Psoas muscle (tissue), 7 donors: ENCODE measurements at regions not wholly inside any gene's neighbourhood (a gene's known extent, or its start where the extent isn't known, plus 50 kb on each side); places are given as distances from the start of the nearest gene placed in this dataset.

Source experiments
- ATAC-seq, 4 donors: fragments of 200-7000 bp; cut with Tn5 transposase; one replicate each; pipeline ENCODE4 v1.9.1; 2020; ENCODE audit warnings: moderate library complexity in 3 of 4, mild to moderate bottlenecking in 2 of 4
- DNase-seq, 2 donors: peaks; one replicate each; pipeline ENCODE4 v3.0.0-alpha.2; 2020
- H3K27ac ChIP-seq: fragments of 200-600 bp; one replicate; pipeline ENCODE4 v1.8.0; 2022
- H3K27me3 ChIP-seq, 3 donors: fragments of 200-600 bp in 1 of 3; one replicate each; pipeline versions ENCODE4 v1.6.1 to v1.8.0; 2013 to 2022; ENCODE audit warnings: low read length in 2 of 3, mild to moderate bottlenecking in 2 of 3, moderate library complexity in 1 of 3; ENCODE audit not compliant: insufficient read depth in 3 of 3
- H3K36me3 ChIP-seq, 2 donors: fragments of 200-600 bp in 1 of 2; one replicate each; pipeline versions ENCODE4 v1.6.1 to v1.8.0; 2013 to 2022; ENCODE audit warnings: low read depth in 1 of 2, mild to moderate bottlenecking in 1 of 2, moderate library complexity in 1 of 2; ENCODE audit not compliant: insufficient read depth in 1 of 2
- H3K4me1 ChIP-seq: fragments of 200-600 bp; one replicate; pipeline ENCODE4 v1.8.0; 2022
- H3K4me3 ChIP-seq: fragments of 200-600 bp; one replicate; pipeline ENCODE4 v1.8.0; 2022; ENCODE audit warnings: mild to moderate bottlenecking
- H3K9me3 ChIP-seq: fragments of 200-600 bp; one replicate; pipeline ENCODE4 v1.8.0; 2022
- WGBS, 3 donors: extraction: QIAGEN DNeasy Blood & Tissue Kit; methylation state at CpG; one replicate each; pipeline versions ENCODE4 v1.1.6 to v1.1.7; 2013; 5-methylcytosine and 5-hydroxymethylcytosine counted together
- intact Hi-C, 2 donors: fragments of 100-400 bp; cut with DNase I; formaldehyde crosslinking; loops; one replicate each; pipeline versions ENCODE4 v1.11.0 to v1.14.2; 2022
- TF ChIP-seq, protein P1 (sequence below): fragments of 200-600 bp; IDR thresholded peaks from one replicate; pipeline ENCODE4 v1.8.0; 2022; ENCODE audit warnings: antibody characterized with exemption
- donor health status: healthy with polysubstance abuse.
- donor health status: DM: no; HTN: no; CAD: no; lungs with moderate emphysema.
- donor health status: Bipolar disorder and iron deficiency.
- donor health status: healthy.
- donor health status: DM: yes; HTN: yes; CAD: no.
- donor health status: DM: no; HTN: no; CAD: no.
- donor health status: DM: yes; HTN: yes; CAD: no.

DNA sequence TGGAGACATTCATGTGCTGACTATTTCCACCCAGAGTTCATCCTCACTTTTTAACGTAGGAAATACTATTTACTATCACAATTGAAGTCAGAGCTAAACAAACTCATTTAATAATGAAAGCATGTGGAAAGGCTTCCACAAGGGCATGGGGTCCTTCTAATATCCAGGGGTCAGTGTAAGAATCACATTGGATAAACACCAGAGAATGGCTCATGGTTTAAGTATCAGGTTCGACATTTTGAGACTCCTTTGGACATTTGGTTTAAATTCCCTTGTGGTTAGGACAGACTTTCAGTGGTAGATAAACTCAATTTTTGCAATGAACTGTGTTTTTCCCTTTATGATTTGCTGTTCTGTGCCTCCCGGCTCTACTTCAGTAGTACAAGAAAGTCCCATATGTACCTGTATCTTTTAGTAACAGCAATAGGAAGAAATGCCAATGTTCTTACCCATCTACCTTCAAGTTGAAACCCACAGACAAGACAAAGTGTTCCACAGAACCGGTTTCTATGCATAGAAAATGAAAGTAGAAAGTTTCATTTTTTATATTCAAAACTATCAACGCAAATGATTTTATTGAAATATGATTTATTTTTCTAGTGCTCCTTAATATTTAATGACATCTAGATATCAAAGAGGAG is 589.0 kb upstream of the FAM241A start:
- no peak for ATAC-seq
- no peaks in the 10 kb centered on the region for H3K4me1 ChIP-seq
- TF ChIP-seq, protein P1, sequence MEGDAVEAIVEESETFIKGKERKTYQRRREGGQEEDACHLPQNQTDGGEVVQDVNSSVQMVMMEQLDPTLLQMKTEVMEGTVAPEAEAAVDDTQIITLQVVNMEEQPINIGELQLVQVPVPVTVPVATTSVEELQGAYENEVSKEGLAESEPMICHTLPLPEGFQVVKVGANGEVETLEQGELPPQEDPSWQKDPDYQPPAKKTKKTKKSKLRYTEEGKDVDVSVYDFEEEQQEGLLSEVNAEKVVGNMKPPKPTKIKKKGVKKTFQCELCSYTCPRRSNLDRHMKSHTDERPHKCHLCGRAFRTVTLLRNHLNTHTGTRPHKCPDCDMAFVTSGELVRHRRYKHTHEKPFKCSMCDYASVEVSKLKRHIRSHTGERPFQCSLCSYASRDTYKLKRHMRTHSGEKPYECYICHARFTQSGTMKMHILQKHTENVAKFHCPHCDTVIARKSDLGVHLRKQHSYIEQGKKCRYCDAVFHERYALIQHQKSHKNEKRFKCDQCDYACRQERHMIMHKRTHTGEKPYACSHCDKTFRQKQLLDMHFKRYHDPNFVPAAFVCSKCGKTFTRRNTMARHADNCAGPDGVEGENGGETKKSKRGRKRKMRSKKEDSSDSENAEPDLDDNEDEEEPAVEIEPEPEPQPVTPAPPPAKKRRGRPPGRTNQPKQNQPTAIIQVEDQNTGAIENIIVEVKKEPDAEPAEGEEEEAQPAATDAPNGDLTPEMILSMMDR, result no peak
- DNase-seq, result no peak
- H3K27ac ChIP-seq, result no peak overlapping the region
- H3K9me3 ChIP-seq, result no peaks in the 10 kb centered on the region
- H3K36me3 ChIP-seq, result no peaks in the 10 kb centered on the region
- 75 to 77% (median 76%) methylated on average over 5 of the region's 5 CpGs for WGBS, 3 donors
- intact Hi-C loops, result no loop called here
- no peak overlapping the region for H3K4me3 ChIP-seq
- no peaks in the 10 kb centered on the region for H3K27me3 ChIP-seq

DNA sequence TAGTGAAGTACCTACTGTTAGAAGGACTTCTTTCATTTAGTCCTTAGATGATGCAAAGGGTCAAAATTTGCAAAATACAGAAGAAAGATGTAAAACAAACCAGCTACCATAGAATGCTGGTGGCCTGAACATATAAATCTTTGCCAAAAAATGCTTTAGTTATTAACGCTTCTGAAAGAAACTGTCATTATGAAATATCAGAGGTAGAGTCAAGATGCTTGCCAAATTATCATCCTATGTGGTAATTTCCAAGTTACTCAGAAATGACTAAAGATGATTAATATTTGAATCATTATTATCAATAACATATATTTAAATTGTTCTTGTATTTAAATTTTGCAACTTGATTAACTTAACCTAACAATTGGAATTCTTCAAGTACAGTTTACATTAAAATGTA is 588.4 kb upstream of the FAM241A start:
- 67 to 78% (median 74%) methylated on average over 1 of the region's 1 CpG for WGBS, 3 donors
- H3K9me3 ChIP-seq, result no peaks in the 10 kb centered on the region
- DNase-seq (no peak), ATAC-seq (no peak)
- no peak overlapping the region for H3K27ac ChIP-seq
- H3K4me3 ChIP-seq, result no peak overlapping the region
- H3K36me3 ChIP-seq, result no peaks in the 10 kb centered on the region
- TF ChIP-seq, protein P1, result no peak
- H3K27me3 ChIP-seq, result no peaks in the 10 kb centered on the region
- H3K4me1 ChIP-seq, result no peaks in the 10 kb centered on the region
- intact Hi-C loops, result no loop called here

DNA sequence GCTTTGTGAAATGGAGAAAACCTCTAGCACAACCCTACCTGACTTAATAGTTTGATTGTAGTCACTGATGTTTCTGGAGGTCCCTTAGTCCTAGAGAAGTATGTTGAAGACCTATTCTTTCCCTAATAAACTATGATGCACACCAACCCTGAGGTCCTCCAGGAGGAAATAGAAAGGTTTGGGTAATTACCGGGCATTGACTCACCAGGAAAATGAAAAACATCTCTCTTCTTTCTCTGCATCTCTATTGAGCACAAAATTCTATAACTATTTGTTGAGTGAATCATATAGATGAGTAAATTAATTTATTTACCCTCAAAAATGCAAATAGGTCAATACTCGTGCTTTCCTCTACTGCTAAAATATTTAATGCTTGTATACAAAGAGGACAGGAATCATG is 582.4 kb upstream of the FAM241A start:
- no peaks in the 10 kb centered on the region for H3K4me1 ChIP-seq
- no peak for ATAC-seq
- H3K9me3 ChIP-seq, result no peaks in the 10 kb centered on the region
- WGBS, 3 donors, result 75 to 81% (median 79%) methylated on average over 2 of the region's 2 CpGs
- TF ChIP-seq, protein P1, result no peak
- no peaks in the 10 kb centered on the region for H3K27me3 ChIP-seq
- H3K4me3 ChIP-seq, result no peak overlapping the region
- intact Hi-C loops, result no loop called here
- H3K36me3 ChIP-seq, result no peaks in the 10 kb centered on the region
- DNase-seq, result no peak
- H3K27ac ChIP-seq, result no peak overlapping the region

DNA sequence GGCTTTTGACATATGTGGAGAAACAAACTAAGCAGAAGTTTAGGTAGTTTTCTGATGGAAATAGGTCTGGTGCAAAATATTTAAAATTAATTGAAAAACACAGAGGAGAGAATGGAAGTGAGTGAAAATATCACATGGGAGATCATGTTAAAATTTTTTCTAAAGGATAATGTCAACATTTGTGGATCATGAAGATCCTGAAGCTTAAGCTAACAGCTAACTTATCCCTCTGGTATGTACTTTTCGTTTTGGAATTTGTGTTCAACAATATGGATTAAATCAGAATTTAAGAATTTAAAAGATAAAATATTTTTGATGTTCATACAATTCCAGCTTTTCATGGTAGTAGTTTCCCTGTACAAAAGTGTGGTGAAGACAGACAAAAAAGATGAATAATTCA is 572.8 kb upstream of the FAM241A start:
- Histone ChIP-seq H3K27ac (no peak overlapping the region), H3K36me3 (no peaks in the 10 kb centered on the region), H3K9me3 (no peaks in the 10 kb centered on the region), H3K4me3 (no peak overlapping the region), H3K4me1 (no peaks in the 10 kb centered on the region), H3K27me3 (no peaks in the 10 kb centered on the region)
- no peak for ATAC-seq
- 17 to 32% (median 22%) methylated on average over 1 of the region's 1 CpG for WGBS, 3 donors
- intact Hi-C loops, result no loop called here
- DNase-seq, result no peak
- TF ChIP-seq, protein P1, result no peak

DNA sequence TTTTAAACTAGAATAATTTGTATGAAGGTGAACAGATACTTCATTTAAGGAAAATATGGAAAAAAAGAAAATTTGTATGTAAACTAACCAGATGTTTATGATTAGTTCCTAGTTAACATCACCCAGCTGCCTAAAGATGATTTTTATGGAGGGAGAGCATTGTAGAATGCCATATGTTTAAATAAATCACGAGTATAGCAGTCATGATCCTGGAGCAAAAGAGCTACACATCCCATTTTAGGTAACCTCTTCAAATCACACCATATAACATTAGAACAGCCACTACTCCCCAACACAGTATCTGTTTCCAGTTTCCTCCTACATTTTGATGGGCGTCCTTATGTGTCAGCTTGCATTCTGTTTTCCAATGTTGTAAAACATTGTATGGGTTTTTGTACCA is 571.9 kb upstream of the FAM241A start:
- H3K27ac ChIP-seq, result no peak overlapping the region
- ATAC-seq (no peak), DNase-seq (no peak)
- H3K27me3 ChIP-seq, result no peaks in the 10 kb centered on the region
- TF ChIP-seq, protein P1, result no peak
- no peak overlapping the region for H3K4me3 ChIP-seq
- WGBS, 3 donors, result 37 to 46% (median 39%) methylated on average over 2 of the region's 2 CpGs
- intact Hi-C loops, result no loop called here
- no peaks in the 10 kb centered on the region for H3K36me3 ChIP-seq
- no peaks in the 10 kb centered on the region for H3K9me3 ChIP-seq
- no peaks in the 10 kb centered on the region for H3K4me1 ChIP-seq
